HG02588 (cell line): ENCODE measurements at regions not wholly inside any gene's neighbourhood (a gene's known extent, or its start where the extent isn't known, plus 50 kb on each side); places are given as distances from the start of the nearest gene placed in this dataset.

Source experiments
- ATAC-seq: cut with Tn5 transposase; IDR thresholded peaks from one replicate; pipeline ENCODE4 v1.9.1; 2021; ENCODE audit warnings: mild to moderate bottlenecking, moderate library complexity; ENCODE audit not compliant: unreplicated experiment

DNA sequence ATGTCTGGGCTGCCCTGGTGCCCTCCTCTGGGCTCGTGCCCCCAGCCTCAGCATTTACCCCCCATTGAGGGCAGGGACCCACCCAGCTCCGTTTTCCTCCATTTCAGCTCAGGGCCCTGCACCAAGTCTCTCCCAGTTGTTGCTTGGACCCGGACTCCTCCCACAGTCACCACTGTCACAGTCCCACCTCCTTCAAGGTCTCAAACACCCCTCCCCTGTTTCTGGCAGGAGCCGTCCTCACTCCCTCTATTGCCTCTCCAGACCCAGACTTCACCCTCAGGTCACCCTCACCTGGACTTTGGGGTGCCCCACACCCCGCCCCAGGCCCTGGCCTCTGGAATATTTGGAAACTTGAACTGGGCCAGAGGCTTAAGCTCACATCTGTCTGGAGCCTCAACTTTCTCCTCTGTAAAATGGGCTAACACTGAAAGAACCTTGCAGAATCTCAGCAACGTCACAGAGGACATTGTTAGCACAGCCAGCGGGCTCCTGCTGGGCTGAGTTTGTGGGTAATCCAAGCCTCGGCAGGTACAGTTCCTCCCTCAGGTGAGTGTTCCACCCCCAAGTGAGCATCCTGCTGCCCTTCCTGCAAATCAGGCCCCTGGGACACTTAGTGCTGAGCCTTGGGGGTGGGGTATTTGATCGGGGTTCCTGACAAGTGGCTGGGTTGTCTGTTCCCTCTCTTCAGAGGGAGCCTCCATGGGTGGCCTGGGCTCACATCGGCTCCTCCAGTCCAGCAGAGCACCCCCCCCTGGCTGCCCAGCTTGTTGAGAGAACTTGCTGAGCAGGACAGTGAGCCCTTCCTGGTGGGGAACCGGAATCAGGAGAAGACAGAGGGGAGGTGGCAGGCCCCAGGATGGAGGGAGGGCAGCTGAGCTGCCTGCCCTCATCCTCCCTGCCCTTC lies 130.1 kb downstream of the C9orf50 start:
- no peak for ATAC-seq

DNA sequence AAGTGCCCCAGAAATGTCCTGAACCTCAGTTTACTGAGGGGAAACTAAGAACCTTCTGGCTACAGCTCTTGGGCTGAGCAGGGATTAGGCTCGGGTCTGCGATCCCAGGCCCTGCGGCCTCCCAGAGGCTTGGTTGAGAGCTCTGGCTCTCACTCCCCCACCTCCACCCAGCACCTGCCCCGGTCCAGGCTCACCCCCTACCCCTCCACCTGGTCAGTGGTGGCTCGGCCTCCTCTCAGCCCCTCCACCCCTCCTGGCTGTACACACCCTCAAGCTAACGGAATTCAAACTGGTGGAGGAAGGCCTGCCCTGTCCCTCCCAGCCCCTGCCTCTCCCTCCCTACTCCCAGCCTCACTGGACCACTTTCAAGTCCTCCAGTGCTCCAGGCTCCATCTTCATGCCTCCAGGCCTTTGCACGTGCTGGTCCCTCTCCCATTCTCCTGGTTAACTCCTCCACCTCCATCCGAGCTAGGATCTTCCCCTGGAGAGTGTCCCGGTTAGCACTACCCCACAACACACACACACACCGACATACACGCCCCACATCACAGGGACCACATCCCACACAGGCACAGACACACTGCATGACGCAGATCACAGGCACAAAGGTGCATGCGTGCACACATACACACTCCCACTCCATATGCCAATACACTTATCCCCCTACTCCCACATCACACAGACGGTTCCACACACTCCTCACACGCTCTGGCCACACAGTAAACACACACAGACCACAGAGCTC lies 130.9 kb downstream of the C9orf50 start:
- ATAC-seq, result no peak

- no peak for ATAC-seq
Measured at GRCh38 chr9:129487658-129488483, 133.0 kb downstream of the C9orf50 start.

GRCh38 chr9:129486756-129487657 lies 133.9 kb downstream of the C9orf50 start:
- ATAC-seq, result no peak

DNA sequence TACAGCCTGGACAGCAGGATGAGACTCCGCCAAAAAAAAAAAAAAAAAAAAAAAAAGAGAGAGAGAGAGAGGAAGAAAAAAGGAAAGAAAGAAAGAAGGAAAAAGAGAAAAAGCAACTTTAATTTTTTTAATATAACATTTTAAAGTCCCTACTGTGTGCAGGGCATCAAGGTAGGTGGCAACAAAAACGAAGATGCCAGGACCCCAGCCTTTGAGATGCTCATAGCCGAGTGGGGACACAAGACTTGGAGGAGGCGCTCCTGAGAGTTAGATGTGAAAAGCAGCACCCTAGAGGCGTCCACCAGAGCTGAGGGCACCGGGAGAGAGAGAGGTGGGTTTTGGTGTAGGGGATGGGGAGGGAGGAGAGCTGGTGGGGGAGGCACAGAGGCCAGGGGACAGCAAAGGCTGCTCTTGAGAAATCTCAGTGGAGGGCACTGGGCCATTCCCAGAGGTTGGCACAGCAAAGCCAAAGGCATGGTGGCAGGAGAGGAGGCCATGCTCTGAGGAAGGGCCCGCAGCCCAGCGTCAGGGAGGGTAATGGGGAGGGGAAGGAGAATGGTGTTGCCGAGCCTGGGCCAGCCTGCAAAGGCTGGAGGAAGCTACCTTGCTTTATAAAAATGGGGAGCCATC lies 135.6 kb downstream of the C9orf50 start:
- ATAC-seq, result no peak

DNA sequence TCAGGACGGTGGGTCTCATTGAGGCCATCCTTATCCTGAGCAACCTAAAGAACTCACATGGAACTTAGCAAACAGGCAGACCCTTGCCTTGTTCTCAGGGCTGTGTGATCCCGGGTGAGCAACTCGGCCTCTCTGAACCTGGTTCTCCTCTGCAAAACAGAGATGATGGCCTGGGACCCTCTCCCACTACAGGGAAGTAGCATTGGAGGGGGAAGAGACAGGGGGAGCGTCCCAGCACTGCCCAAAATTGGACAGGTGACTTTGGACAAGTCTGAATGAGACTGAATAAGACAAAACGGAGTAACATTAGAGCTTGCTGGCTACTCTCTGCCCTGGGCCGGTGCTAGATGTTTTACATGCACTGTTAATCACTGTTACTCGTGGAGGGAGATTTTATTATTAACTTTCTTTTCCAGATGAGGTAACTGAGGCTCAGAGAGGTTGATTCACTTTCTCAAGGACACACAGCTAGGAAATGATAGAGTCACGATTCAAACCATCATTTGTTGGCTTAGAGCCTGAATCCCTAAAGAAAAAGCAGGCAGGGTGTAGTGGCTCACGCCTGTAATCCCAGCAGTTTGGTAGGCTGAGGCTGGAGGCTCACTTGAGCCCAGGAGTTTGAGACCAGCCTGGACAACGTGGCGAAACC lies 136.4 kb downstream of the C9orf50 start:
- ATAC-seq, result no peak

DNA sequence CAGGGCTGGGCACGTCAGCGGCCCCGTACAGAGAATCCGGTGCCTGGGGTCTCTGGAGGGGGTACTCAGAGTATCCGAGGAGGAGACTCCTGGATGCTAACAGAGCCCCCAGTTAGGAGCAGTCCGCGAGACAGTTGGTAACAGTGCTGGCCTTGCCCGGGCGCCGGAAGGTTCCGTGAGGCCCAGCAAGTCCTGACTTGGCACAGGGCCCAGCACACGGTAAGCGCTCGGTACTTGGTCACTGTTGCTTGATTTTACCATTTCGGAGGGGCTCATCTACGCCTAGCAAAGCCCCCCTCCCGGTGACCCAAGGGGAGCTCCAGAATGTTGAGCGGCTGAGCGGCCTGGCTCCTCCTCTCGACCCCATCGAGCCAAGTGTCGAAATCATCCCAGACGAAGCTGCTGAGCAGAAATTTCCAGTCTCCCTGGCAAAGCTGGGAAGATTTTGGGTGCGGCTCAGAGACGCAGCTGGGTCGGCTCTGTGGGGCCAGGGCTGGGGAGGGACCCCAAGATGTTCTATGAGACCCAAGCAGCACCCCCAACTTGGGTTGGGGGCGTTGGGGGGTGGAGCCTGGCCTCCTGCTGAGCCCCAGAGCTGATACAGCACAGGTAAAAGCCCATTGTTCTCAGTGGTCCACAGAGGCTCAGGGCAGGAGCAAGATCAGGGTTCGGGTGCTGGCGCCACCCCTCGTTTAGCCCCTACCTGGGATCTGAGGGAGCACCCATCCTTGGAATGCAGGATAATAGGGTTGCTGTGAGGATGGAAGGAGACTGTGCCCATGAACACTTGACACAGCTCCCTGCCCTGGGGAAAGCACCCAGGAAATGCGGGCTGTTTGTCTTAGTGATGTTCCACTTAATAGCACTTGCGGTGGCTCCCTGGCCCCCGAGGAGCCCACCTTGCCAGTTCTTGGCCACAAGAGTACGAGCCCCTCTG lies 137.2 kb downstream of the C9orf50 start:
- ATAC-seq, result no peak

GRCh38 chr9:129482521-129483414 lies 138.1 kb downstream of the C9orf50 start:
- no peak for ATAC-seq

DNA sequence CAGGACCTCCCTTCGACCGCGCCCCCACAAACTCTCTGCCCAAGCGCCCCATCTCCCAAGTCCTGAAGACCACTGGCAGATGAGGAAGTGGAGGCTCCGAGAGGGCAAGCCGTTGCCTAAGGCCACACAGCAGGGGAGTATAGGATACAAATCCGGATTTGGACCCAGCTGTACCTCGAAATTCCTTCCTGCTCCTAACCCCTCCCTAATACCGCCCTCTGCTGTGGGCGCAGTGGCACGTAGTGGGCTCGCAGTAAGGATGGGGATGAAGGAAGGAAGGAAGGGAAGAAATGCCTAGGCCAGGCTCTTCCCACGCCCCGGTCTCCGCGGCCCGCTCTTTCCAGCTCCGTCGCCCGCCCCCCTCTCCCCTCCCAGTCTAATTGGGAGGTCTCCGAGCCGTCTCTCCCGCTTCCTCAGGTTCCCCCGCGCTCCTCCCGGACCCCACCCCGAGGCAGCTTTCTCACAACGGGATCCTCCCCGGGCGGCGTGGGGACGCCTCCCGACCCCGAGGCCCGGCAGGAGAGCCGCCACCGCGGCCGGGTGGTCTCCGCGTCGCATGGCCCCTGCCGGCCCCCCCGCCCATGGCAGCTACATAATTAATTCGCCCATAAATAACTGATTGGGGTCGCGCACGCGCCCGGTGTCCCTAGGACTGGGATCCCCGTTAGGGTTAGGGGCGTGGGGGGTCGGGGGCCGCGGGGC lies 138.9 kb downstream of the C9orf50 start:
- no peak for ATAC-seq

GRCh38 chr9:129481424-129481809 lies 139.5 kb downstream of the C9orf50 start:
- ATAC-seq, result no peak

DNA sequence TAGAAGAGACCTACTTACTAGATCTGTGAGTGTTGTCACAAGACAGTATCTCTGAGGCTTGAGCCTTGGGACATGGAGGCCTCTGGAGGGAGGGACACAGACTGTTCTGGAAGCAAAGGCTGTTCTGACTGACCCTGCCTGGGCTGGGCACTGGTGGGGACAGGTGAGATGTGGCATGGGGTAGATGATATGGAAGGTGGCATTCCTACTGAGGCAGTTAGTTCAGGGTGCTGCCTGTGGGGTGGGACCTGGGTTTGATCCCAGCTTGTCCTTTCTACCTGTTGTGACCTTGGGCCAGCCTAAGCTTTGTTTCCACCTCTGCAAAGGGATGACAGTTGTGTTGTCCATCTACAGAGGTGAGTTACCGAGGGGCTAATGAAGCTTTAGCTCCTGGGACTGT lies 140.2 kb downstream of the C9orf50 start:
- ATAC-seq, result no peak

GRCh38 chr9:129480227-129480626 lies 140.7 kb downstream of the C9orf50 start:
- ATAC-seq, result no peak

GRCh38 chr9:129479631-129480011 lies 141.3 kb downstream of the C9orf50 start:
- ATAC-seq, result no peak

DNA sequence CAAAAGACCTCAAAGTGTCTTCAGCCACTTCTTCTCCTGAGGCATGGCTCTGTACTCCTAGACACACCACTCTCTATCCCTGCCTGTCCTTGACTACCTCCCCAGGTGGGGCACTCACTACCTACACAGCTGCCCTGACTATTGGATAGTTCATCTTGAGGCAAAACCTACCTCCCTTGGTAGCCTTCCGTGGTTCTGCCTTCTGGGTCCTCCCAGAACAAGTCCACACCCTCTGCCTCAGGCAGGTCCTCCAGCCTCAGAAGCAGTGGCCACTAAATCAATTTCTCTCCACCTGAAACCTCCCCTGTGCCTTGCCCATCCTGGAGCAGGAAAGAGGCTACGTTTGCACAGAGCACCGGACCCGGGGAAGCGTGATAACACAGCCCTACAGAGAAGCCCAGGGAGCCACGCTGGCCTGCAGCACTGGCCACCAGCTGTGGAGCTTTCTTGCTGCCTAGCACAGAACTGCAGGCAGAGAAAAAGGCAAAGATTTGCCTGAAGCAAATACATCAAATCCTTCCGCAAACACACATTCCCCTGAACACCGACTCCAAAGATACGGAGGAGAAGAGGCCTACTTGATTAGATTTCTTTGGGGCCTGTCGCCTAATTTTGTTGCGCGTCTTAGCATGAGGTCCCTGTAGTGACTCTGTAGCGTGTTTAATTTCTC lies 141.8 kb downstream of the C9orf50 start:
- ATAC-seq, result no peak

DNA sequence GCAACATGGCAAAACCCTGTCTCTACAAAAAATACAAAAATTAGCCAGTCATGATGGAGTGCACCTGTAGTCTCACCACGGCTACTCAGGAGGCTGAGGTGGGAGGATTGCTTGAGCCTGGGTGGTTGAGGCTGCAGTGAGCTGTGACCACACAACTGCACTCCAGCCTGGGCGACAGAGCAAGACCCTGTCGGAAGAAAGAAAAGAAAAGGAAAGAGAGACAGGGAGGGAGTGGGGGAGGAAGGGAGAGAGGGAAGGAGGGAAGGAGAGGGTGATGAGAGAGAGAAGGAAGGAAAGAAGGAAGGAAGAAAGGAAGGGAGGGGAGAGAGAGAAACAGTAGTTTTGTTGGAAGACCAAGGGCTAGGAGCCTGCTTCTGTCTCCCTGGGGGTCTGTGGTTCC lies 142.4 kb downstream of the C9orf50 start:
- ATAC-seq, result no peak
